Tibial nerve (tissue), 3 donors: ENCODE measurements at regions not wholly inside any gene's neighbourhood (a gene's known extent, or its start where the extent isn't known, plus 50 kb on each side); places are given as distances from the start of the nearest gene placed in this dataset.

Source experiments
- CTCF ChIP-seq, 5 experiments: fragments of 200-600 bp in 3 of 5; fragments of 450-650 bp in 2 of 5; sonication (generic) in 3 of 5; IDR thresholded peaks; one replicate each; pipeline ENCODE4 v1.5.1; 2016 to 2019; ENCODE audit warnings: antibody characterized with exemption in 5 of 5, mild to moderate bottlenecking in 3 of 5, moderate library complexity in 2 of 5
- POLR2A ChIP-seq, 2 donors: fragments of 450-650 bp; IDR thresholded peaks; one replicate each; pipeline ENCODE4 v1.6.1; 2017; ENCODE audit warnings: antibody characterized with exemption in 2 of 2, mild to moderate bottlenecking in 2 of 2, moderate library complexity in 2 of 2

- no peak for TF ChIP-seq CTCF (IDR thresholded peaks at IDR 0.05)
- TF ChIP-seq POLR2A (IDR thresholded peaks at IDR 0.05): no peak
Measured at GRCh38 chr4:19054916-19055315, 1033.4 kb upstream of the LCORL start.
